ENCODE measurements at regions not wholly inside any gene's neighbourhood (a gene's known extent, or its start where the extent isn't known, plus 50 kb on each side); places are given as distances from the start of the nearest gene placed in this dataset.

DNA sequence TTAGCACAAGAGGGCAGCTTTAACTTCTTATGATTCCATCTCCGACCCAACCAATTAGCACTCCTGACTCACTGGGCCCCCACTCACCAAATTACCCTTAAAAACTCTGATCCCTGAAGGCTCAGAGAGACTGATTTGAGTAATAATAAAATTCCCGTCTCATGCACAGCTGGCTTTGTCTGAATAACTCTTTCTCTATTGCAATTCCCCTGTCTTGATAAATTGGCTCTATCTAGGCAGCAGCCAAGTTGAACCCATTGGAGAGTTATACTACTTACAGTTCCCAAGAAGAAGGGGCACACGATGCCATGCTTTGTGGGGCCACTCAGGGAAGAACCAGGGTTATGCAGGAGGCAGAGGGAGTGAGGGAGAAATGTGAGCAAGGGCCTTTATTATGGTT is 632.8 kb downstream of the TSN start:
- no peak for DNase-seq (ENCODE audit: low spot score)

DNA sequence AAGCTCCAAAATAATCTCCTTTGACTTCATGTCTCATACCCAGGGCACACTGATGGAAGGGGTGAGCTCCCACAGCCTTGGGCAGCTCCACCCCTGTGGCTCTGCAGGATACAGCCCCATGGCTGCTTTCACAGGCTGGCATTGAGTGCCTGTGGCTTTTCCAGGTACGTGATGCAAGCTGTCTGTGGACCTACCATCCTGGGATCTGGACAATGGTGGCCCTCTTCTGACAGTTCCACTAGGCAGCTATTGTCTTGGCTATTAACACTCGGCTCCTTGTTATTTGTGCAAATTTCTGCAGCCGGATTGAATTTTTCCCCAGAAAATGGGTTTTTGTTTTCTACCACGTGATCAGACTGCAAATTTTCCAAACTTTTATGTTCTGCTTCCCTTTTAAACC is 634.2 kb downstream of the TSN start:
- no peak for DNase-seq (ENCODE audit: low spot score)

- DNase-seq (ENCODE audit: low spot score) = no peak
Observed at GRCh38 chr2:122390406-122390805, 635.0 kb downstream of the TSN start.

DNA sequence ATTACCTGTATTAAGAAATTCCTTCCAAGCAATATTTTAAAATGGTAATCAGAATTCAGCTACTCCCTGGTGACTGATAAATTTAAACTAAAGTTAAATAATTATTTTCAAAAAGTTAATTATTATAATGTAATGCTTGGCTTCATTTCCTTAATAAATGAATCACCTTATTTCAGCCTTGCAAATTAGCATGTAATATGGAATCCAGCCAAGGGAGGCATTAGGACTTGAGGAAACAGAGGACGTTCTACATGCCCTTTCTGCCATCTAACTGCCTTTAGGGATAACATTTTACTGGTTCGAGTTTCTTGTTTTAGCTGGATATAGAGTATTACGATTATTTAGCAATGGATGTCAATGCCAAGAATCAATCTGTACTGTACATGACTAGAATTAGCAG is 636.3 kb downstream of the TSN start:
- no peak for DNase-seq (ENCODE audit: low spot score)

- DNase-seq (ENCODE audit: low spot score) = no peak
Observed at GRCh38 chr2:122395687-122396086, 640.2 kb downstream of the TSN start.

DNA sequence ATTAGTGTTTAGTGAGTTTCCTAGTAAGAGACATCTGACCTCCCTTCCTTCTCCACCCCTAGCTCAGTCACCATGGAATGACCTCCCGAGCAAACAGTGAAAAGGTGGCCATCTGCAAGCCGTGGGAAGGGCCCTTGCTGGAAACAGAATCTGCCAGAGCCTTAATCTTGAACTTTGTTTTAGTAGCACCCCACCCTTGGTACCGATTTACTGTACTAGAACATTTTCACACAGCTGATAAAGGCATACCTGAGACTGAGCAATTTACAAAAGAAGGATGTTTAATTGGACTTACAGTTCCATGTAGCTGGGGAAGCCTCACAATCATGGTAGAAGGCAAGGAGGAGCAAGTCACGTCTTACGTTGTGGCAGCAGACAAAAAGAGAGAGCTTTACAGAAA is 655.8 kb downstream of the TSN start:
- DNase-seq (ENCODE audit: low spot score) = no peak

DNA sequence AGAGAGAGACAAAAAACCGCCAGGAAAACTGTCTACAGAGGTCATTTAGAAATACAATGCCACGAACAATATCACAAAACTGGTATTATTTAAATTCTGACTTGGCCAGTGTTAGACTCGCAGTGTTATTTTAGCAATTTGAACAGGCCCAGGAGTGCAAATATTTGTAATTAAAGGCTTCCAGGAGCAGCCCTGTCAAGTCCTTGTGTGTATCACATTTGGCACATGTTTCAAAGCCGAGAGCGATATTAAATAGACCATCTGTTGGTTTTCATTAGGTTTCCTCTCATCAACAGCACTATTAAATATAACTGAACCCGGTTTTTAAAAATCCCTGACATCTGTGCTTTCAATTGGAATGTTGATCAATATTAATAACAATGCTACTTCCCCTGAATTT is 656.9 kb downstream of the TSN start:
- no peak for DNase-seq (ENCODE audit: low spot score)

- DNase-seq (ENCODE audit: low spot score) = no peak
Observed at GRCh38 chr2:122414902-122415301, 659.5 kb downstream of the TSN start.

DNA sequence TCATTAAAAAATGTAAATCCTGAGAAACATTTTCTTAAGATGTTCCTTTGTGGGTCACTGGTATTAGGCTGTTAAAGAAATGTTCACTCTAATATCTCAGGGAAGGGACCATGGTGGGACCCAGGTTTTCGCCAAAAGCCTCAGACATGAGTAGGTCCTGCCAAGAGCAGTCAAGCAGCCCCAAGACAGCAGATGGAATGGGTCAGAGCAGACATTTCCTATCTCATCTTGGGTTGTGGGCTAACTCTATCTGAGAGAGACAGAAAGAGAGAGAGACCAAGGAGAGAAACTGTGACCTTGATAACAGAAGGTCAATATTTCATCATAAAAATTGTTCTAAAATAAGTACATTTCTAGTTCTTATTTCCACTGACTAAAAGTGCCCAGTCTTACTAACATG is 661.7 kb downstream of the TSN start:
- DNase-seq (ENCODE audit: low spot score) = no peak

- DNase-seq (ENCODE audit: low spot score) = no peak
Observed at GRCh38 chr2:122421775-122422174, 666.3 kb downstream of the TSN start.

- no peak for DNase-seq (ENCODE audit: low spot score)
Observed at GRCh38 chr2:122422384-122422991, 667.0 kb downstream of the TSN start.

GRCh38 chr2:122423934-122424333 is 668.5 kb downstream of the TSN start:
- DNase-seq (ENCODE audit: low spot score) = no peak

- no peak for DNase-seq (ENCODE audit: low spot score)
Observed at GRCh38 chr2:122433123-122433754, 677.8 kb downstream of the TSN start.

GRCh38 chr2:122445003-122445402 is 689.6 kb downstream of the TSN start:
- no peak for DNase-seq (ENCODE audit: low spot score)

DNA sequence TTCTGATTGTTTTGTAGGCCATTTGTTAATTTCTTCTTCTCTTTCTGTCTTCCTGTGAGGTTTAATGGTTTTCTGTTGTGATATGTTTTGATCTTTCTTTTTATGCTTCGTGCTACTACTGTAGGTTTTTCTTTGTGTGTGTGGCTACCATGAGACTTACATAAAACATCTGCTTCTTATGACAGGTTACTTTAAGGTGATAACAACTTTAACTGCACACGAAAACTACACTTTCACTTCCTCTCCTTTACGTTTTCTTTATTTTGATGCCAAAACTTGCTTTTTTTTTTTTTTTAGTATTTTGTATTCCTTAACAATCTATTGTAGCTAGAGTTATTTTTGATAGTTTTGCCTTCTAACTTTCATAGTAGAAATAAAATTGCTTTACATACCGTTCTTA is 691.3 kb downstream of the TSN start:
- DNase-seq (ENCODE audit: low spot score) = no peak

- DNase-seq (ENCODE audit: low spot score) = no peak
Observed at GRCh38 chr2:122447237-122447636, 691.8 kb downstream of the TSN start.

GRCh38 chr2:122451040-122451439 is 695.6 kb downstream of the TSN start:
- DNase-seq (ENCODE audit: low spot score) = peak; percentile 11

DNA sequence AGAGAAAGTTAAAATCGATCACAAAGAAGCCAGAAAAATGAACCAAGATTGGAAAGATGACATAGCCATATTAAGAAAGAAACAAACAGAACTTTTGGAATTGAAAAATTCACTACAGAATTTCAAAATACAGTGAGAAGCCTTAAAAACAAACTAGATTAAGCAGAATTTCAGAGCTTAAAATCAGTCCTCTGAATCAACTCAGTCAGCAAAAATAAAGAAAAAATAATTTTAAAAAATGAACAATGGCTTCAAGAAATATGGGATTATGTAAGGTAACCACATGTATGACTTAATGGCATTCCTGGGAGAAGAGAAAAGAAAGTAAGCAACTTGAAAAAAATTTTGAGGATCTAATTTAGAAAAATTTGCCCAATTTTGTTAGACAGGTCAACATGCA is 696.2 kb downstream of the TSN start:
- DNase-seq (ENCODE audit: low spot score) = no peak

DNA sequence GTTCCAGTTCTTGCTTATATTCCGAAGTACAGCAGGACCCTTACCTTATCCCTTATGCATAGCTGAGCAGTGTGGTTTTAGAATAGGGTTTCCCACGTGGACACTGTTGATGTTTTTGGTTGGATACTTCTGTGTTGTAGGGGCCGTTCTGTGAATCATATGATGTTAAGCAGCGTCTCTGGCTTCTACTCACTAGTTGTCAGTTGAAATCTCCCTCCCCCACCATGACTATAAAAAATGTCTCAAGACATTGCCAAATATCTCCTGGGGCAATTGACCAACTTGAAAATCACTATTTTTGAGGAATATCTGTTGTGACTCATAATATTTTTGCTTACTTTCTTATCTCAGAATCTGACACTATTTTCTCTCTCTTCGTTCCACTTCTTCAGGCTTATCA is 713.7 kb downstream of the TSN start:
- no peak for DNase-seq (ENCODE audit: low spot score)

DNA sequence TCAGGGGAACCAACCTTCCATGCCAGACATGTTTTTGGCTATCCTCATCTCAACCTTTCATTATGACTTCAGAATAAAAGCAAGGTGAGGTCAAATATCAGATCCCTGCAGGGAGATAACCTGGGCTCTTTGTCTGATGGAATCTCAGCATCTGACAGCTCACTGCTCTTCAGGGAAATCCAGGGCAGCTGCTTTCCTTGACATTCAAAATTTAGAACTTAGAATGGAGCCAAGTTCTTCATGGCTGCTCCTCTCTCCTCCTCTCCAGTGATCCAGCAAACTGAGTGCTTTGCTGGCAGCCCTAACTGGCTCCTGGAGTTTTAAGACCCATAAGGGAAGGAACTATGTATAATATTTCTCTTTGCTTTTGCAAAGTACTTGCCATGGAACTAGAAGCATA is 716.3 kb downstream of the TSN start:
- DNase-seq (ENCODE audit: low spot score) = no peak

DNA sequence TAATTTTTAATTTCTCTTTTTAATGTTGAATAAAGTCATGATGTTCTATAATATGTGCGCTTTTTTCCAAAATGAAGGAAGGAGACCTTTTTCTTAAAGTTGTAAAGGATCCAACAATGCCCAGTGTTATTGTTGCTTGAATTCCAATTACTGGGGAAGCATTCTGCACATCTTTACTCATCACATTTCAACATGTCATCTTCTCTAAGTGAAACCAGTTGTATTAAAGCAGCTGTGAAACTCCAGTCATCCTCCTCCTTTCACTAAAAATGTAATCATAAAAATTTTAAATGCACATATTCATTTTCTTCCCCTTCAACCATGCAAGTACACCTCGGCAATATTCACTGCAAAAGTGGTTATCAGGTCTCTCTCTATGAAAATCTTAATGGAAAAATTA is 722.7 kb downstream of the TSN start:
- no peak for DNase-seq (ENCODE audit: low spot score)

DNA sequence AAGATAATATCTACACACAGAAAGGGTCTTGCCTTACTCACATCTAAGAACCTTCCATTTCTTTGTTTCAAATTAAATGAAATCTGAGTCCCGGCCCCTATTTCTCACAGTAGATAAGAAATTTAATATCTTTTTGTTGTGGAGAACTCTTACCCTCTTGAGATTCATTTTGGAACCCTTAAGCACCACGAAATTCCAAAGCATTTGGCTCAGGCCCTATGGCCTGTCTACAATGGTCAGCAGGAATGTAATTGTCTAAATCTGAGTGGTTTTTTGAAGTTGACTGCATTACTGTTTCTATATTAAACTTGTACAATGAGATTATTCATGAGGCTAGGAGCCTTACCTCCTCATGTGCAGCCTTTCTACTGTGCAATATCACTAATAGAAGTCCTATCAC is 723.3 kb downstream of the TSN start:
- no peak for DNase-seq (ENCODE audit: low spot score)

- DNase-seq (ENCODE audit: low spot score) = no peak
Observed at GRCh38 chr2:122480501-122481243, 725.2 kb downstream of the TSN start.

Data from SK-N-DZ (cell line).